ENCODE measurements at regions not wholly inside any gene's neighbourhood (a gene's known extent, or its start where the extent isn't known, plus 50 kb on each side); places are given as distances from the start of the nearest gene placed in this dataset.

- DNase-seq: no peak
Observed at GRCh38 chr20:39431091-39431880, 469.1 kb downstream of the DHX35 start.

- no peak for DNase-seq
Observed at GRCh38 chr20:39429726-39430125, 467.6 kb downstream of the DHX35 start.

GRCh38 chr20:39424962-39425678 lies 463.0 kb downstream of the DHX35 start:
- no peak for DNase-seq

DNA sequence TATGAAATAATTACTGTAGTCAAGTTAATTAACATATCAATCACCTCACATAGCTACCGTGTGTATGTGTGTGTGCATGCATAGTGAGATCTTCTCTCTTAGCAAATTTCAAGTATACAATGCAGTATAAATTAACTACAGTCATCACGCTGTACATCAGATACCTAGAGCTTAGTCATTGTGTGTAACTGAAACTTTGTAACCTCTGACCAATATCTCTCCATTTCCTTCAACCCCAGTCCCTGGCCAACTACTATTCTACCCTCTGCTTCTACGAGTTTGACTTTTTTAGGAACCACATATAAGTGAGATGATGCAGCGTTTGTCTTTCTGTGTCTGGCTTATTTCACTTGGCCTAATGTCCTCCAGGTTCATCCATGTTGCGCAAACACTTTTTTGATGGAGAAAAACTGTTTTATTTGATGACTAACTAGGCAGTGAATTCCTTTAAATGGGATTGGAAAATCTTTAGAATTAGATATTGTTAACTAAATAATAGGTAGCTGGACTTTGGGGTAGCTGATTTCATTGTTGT lies 459.5 kb downstream of the DHX35 start:
- DNase-seq: no peak

GRCh38 chr20:39412091-39412490 lies 449.9 kb downstream of the DHX35 start:
- no peak for DNase-seq

DNA sequence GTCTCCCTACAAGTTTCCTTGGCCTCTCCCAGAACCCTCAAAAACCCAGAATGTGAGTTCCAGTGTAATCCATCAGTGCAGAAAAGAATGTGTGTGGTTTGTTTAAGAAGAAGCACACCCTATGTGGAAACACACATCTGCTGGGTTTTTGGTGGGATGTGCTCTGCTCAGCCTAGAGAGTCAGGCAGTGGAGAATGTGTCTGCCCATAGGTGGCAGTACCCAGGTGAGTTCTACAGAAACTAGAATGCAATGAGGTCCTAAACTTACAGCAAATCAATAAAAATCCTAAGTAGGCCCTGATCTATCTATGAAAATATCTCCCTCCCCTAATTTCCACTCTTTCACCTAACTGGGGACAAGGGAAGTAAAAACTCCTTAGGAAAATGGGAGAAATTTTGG lies 437.3 kb downstream of the DHX35 start:
- no peak for DNase-seq

DNA sequence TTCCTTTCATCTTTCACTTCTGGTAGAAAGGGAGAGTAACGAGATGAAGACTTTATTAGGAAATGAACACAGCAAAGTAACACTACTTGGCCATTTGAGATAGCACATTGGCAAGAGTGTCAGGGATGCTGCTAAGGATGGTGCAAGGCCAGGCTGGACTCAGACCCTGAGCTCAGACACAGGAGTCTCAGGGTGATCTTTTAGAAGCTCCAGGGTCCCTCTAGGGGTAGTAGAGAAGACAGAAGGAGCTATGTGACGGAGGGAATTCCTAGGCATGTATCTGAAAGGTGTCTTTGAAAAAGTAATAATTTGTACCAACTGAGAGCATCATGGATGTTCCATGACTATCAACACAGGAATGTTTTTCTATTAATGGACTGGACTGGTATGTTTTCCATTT lies 436.5 kb downstream of the DHX35 start:
- DNase-seq: no peak

- no peak for DNase-seq
Observed at GRCh38 chr20:39397646-39398045, 435.5 kb downstream of the DHX35 start.

DNA sequence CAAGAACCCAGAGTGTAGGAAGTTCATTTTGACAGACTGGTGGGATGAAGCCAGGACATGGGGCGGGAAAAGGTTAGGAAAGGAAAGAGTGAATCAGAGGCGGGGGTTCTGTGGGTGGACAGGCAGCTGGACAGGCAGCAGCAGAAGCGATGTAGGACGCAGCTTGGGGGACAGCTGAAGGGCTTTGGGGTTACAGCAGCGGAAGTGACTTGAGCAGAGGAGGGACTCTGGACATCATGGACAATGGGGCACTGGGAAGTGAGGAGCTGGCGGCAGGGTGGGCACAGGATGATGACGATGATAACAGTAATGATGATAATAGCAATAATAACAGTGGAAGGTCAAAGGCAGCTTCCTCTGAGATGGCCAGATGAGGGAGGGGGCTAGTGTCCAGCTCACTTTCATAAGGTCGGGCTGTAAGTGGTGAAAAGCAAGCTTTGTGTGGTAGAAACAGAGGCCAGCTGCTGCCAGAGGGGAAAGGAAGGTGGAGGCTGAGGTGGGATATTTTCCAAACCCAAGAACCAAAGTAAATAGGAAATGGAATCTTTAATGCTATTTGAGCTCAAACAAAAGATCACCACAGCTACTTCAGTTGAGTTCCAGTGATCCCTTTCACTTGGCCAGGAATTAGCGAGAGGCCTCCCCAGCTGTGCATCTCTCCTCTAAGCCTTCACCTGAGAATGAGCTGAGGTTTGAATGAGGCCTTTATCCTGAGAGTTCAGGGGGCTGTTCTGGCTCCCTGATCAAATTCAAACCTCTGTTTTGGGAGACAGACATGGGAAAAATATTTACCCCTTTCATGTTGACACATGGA lies 433.5 kb downstream of the DHX35 start:
- DNase-seq: no peak

DNA sequence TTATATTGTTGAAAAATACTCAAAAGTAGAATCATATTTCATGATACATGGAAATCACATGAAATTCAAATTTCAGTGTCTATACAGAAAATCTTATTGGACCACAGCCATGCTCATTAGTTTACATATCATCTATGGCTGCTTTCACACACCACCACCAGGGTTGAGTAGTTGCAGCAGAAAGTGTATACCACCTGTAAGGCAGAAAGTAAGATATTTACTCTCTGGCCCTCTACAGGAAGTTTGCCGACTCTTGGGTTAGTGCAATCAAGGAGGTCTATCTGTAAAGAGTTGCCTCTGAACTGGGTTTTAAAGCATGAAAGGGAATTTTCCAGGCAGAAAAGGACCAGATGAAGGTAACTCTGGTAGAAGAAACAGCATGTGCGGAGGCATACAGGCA lies 432.3 kb downstream of the DHX35 start:
- DNase-seq: no peak

GRCh38 chr20:39390186-39390585 lies 428.0 kb downstream of the DHX35 start:
- DNase-seq: no peak

DNA sequence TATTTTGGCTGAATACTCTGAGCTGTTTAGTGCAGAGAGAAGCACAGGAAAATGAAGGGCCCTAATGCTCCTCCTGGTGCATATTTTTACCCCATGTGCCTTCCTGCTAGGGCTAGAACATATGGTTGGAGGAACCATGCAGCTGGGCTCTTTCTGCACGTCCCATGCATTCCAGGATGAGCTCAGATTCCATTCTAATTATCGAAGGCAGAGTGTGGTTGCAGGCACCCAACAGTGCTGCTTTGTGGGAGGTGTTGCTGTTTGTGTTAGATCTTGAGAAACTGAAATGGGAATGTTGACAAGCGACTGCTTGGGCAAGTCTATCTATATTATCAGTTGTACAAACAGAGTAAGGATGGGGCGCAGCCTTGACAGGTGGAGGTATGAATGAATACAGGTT lies 419.5 kb downstream of the DHX35 start:
- no peak for DNase-seq

DNA sequence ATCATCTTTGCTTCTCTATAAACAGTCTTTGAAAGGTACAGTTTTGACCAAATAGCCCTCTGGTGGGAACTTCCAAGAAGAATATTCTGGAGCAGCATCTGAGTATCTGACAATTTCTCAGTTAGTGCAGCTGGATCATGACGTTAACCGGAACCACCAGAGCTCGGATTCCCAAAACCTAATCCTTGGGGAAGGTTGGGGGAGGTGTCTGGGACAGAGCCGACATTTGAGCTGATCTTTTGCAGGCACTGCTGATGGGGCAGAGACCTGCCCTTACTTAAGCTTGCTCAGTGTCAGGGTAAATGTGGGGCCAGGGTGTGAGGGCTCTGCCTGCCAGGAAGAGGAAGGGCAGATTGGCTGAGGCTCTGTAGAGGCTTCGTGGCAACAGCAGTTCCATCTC lies 416.6 kb downstream of the DHX35 start:
- no peak for DNase-seq

DNA sequence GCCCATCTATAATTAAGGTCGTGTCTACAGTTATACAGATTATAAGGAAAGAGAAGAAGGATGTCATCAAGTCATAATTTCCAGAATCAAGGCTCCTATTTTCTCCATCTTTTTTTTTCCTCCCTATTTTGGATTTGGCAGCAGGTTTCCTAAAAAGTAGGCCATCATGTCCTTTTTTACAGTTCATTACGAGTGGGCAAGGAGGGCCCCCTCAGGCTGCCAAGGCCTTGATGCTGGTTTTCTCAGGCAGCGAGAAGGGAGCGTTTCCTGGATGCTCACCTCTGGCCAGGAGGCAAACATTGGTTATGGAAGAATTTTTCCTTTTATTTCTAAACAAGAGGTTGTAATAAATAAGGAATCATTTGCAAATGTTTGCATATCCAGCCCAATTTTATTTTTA lies 414.6 kb downstream of the DHX35 start:
- DNase-seq: no peak

DNA sequence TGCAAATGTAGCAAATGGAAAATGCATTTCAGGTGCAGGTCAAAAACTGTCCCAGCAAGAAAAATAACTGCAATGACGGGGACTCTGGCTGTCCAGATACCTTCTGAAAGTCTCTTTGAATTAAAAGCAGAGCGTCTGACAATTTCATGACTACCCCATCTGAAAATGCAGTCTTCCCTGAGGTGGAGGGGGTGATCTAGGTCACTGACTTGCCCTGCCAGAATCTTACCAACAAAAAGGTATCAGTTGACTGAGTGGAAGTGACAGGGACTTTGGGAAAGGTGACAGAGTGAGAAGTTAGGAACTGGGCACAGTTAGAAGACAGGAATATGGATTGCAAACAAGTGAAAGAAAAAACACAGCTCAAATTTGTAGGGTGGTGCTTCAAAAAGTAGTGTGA lies 402.2 kb downstream of the DHX35 start:
- no peak for DNase-seq

GRCh38 chr20:39359981-39360620 lies 398.0 kb downstream of the DHX35 start:
- no peak for DNase-seq

- peak in 1 of 2 donors; percentile 9 for DNase-seq
Observed at GRCh38 chr20:39358052-39358451, 395.9 kb downstream of the DHX35 start.

DNA sequence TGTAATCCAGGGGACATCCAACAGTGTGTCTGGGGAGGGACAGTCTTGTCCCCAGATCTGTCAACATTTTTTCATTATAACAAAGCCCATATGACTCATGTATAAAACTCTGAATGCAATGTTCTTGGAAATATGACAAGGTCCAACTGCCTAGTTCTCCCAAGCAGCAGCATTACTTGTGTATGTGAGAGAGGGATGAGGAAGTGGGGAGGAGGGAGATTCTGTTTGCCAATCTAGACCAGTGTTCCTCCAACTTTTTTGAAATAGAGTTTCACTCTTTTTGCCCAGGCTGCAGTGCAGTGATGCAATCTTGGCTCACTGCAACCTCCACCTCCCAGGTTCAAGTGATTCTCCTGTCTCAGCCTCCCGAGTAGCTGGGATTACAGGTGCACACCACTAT lies 394.8 kb downstream of the DHX35 start:
- DNase-seq: no peak

GRCh38 chr20:39349240-39349639 lies 387.1 kb downstream of the DHX35 start:
- no peak for DNase-seq

DNA sequence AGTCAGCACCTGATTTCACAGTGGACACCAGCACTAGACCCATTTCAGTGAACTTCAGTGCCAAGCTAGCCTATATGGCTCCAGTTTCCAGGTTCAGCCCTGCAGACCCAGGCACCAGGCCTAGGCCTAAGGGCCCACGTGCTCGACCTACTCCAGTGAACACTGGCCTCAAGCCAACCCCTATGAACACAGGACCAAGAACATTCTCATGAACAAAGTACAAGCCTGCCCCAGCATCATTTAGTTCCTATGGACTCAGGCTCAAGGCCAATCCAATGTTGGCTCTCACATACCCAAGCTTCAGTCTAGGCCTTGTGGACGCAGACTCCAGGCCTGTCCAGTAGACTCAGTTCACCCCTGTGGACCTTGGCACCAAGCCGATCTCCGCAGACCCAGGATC lies 385.5 kb downstream of the DHX35 start:
- no peak for DNase-seq

GRCh38 chr20:39342463-39342862 lies 380.3 kb downstream of the DHX35 start:
- DNase-seq: no peak

GRCh38 chr20:39338469-39339376 lies 376.6 kb downstream of the DHX35 start:
- DNase-seq: peak; percentile 7 to 12
